Astrocyte (in vitro differentiated cells and primary cell): ENCODE measurements at regions not wholly inside any gene's neighbourhood (a gene's known extent, or its start where the extent isn't known, plus 50 kb on each side); places are given as distances from the start of the nearest gene placed in this dataset.

Experiments used
- DNase-seq: peaks from one replicate; pipeline ENCODE4 v3.0.0-alpha.2; 2010; ENCODE audit warnings: low read depth
- FAIRE-seq: peaks from 2 replicates; lab custom pipeline; 2011; peaks lifted over from hg19 to GRCh38; lab: Jason Lieb, UNC
- H2AFZ ChIP-seq: 2 replicates; pipeline ENCODE4 v1.6.0; 2012; ENCODE audit warnings: low read depth, low read length, inconsistent platforms
- H3K27ac ChIP-seq: 2 replicates; pipeline ENCODE4 v1.5.1; 2011; ENCODE audit warnings: low read depth, low read length, inconsistent platforms
- H3K27me3 ChIP-seq: 2 replicates; pipeline ENCODE4 v1.6.0; 2011; ENCODE audit warnings: low read length, inconsistent platforms; ENCODE audit not compliant: insufficient read depth
- H3K36me3 ChIP-seq: 2 replicates; pipeline ENCODE4 v1.5.1; 2011; ENCODE audit warnings: low read length, inconsistent platforms; ENCODE audit not compliant: insufficient read depth
- H3K4me1 ChIP-seq: 2 replicates; pipeline ENCODE4 v1.5.1; 2011; ENCODE audit warnings: low read length, inconsistent platforms; ENCODE audit not compliant: insufficient read depth
- H3K4me2 ChIP-seq: 2 replicates; pipeline ENCODE4 v1.6.0; 2012; ENCODE audit warnings: low read length, inconsistent platforms
- H3K4me3 ChIP-seq: 2 replicates; pipeline ENCODE4 v1.5.1; 2011; ENCODE audit warnings: low read depth, mild to moderate bottlenecking, low read length, inconsistent platforms; ENCODE audit not compliant: insufficient read depth
- H3K79me2 ChIP-seq: 2 replicates; pipeline ENCODE4 v1.6.0; 2012; ENCODE audit warnings: mild to moderate bottlenecking, low read length, inconsistent platforms; ENCODE audit not compliant: insufficient read depth
- H3K9ac ChIP-seq: 2 replicates; pipeline ENCODE4 v1.6.0; 2012; ENCODE audit warnings: mild to moderate bottlenecking, low read length, inconsistent platforms
- H3K9me3 ChIP-seq: 2 replicates; pipeline ENCODE4 v1.5.1; 2012; ENCODE audit warnings: low read depth, mild to moderate bottlenecking, low read length, inconsistent platforms; ENCODE audit not compliant: insufficient read depth
- H4K20me1 ChIP-seq: 2 replicates; pipeline ENCODE4 v1.6.0; 2012; ENCODE audit warnings: low read length, inconsistent platforms; ENCODE audit not compliant: insufficient read depth
- H3K27ac Mint-ChIP-seq: one replicate; pipeline ENCODE4 v1.8.0; 2021; ENCODE audit warnings: mild to moderate bottlenecking, mixed read lengths; ENCODE audit not compliant: unreplicated experiment
- H3K27me3 Mint-ChIP-seq: one replicate; pipeline ENCODE4 v1.8.0; 2021; ENCODE audit warnings: low read depth, mixed read lengths; ENCODE audit not compliant: unreplicated experiment
- H3K36me3 Mint-ChIP-seq: one replicate; pipeline ENCODE4 v1.8.0; 2021; ENCODE audit warnings: low read depth, mixed read lengths; ENCODE audit not compliant: unreplicated experiment
- H3K4me1 Mint-ChIP-seq: one replicate; pipeline ENCODE4 v1.8.0; 2021; ENCODE audit warnings: low read depth, mixed read lengths; ENCODE audit not compliant: unreplicated experiment
- H3K4me3 Mint-ChIP-seq: one replicate; pipeline ENCODE4 v1.8.0; 2021; ENCODE audit warnings: mild to moderate bottlenecking, moderate library complexity, mixed read lengths; ENCODE audit not compliant: unreplicated experiment
- H3K9me3 Mint-ChIP-seq: one replicate; pipeline ENCODE4 v1.8.0; 2021; ENCODE audit warnings: mild to moderate bottlenecking, mixed read lengths; ENCODE audit not compliant: unreplicated experiment
- CTCF ChIP-seq: IDR thresholded peaks from 2 replicates; pipeline ENCODE4 v1.5.1; 2011; ENCODE audit warnings: low read depth, mild to moderate bottlenecking, inconsistent platforms, low read length, moderate library complexity; ENCODE audit not compliant: insufficient read depth
- EZH2 ChIP-seq: IDR thresholded peaks from 2 replicates; pipeline ENCODE4 v1.6.1; 2012; ENCODE audit warnings: mild to moderate bottlenecking, low read length, inconsistent platforms; ENCODE audit not compliant: insufficient read depth

GRCh38 chr16:64422259-64422658 lies 699.6 kb downstream of the CDH11 start:
- FAIRE-seq (no peak), DNase-seq (no peak)
- no peak overlapping the region for H3K4me3 Mint-ChIP-seq
- Histone ChIP-seq H3K79me2 (no peaks in the 10 kb centered on the region), H3K9me3 (no peaks in the 10 kb centered on the region), H2AFZ (no peak overlapping the region), H4K20me1 (no peaks in the 10 kb centered on the region), H3K4me3 (no peak overlapping the region), H3K36me3 (no peaks in the 10 kb centered on the region), H3K27me3 (no peaks in the 10 kb centered on the region), H3K4me1 (peaks cover 4% of the 10 kb centered on the region), H3K9ac (no peak overlapping the region), H3K4me2 (no peak overlapping the region), H3K27ac (no peak overlapping the region)
- H3K4me1 Mint-ChIP-seq = peaks cover 8% of the 10 kb centered on the region
- H3K9me3 Mint-ChIP-seq = peaks cover 6% of the 10 kb centered on the region
- H3K27ac Mint-ChIP-seq = no peak overlapping the region
- H3K27me3 Mint-ChIP-seq = no peaks in the 10 kb centered on the region
- no peak for TF ChIP-seq CTCF
- TF ChIP-seq EZH2 = no peak
- no peaks in the 10 kb centered on the region for H3K36me3 Mint-ChIP-seq

- FAIRE-seq (no peak), DNase-seq (no peak)
- no peaks in the 10 kb centered on the region for H3K27me3 ChIP-seq
- H3K4me2 ChIP-seq = no peak overlapping the region
- H3K4me3 ChIP-seq = no peak overlapping the region
- H3K4me3 Mint-ChIP-seq = no peak overlapping the region
- H3K79me2 ChIP-seq = no peaks in the 10 kb centered on the region
- no peaks in the 10 kb centered on the region for H3K36me3 Mint-ChIP-seq
- no peak for TF ChIP-seq CTCF
- no peak for TF ChIP-seq EZH2
- H3K36me3 ChIP-seq = no peaks in the 10 kb centered on the region
- H4K20me1 ChIP-seq = no peaks in the 10 kb centered on the region
- H3K9me3 ChIP-seq = no peaks in the 10 kb centered on the region
- H3K4me1 ChIP-seq = peaks cover 9% of the 10 kb centered on the region
- no peaks in the 10 kb centered on the region for H3K27me3 Mint-ChIP-seq
- peaks cover 14% of the 10 kb centered on the region for H3K4me1 Mint-ChIP-seq
- peaks cover 6% of the 10 kb centered on the region for H3K9me3 Mint-ChIP-seq
- H3K27ac Mint-ChIP-seq = no peak overlapping the region
- H2AFZ ChIP-seq = no peak overlapping the region
- H3K9ac ChIP-seq = no peak overlapping the region
- no peak overlapping the region for H3K27ac ChIP-seq
Observed at GRCh38 chr16:64421515-64421914, 700.3 kb downstream of the CDH11 start.

- TF ChIP-seq EZH2 (no peak), CTCF (no peak)
- DNase-seq (no peak), FAIRE-seq (no peak)
- H3K27me3 Mint-ChIP-seq = no peaks in the 10 kb centered on the region
- no peaks in the 10 kb centered on the region for H3K36me3 Mint-ChIP-seq
- Histone ChIP-seq H3K36me3 (no peaks in the 10 kb centered on the region), H3K9me3 (no peaks in the 10 kb centered on the region), H4K20me1 (no peaks in the 10 kb centered on the region), H3K4me2 (no peak overlapping the region), H3K79me2 (no peaks in the 10 kb centered on the region), H3K9ac (no peak overlapping the region), H3K27me3 (no peaks in the 10 kb centered on the region), H3K4me1 (peaks cover 11% of the 10 kb centered on the region), H2AFZ (no peak overlapping the region), H3K4me3 (no peak overlapping the region), H3K27ac (no peak overlapping the region)
- H3K4me3 Mint-ChIP-seq = no peak overlapping the region
- no peak overlapping the region for H3K27ac Mint-ChIP-seq
- peaks cover 6% of the 10 kb centered on the region for H3K9me3 Mint-ChIP-seq
- H3K4me1 Mint-ChIP-seq = peaks cover 18% of the 10 kb centered on the region
Observed at GRCh38 chr16:64419832-64420231, 702.0 kb downstream of the CDH11 start.
